H1 (cell line): ENCODE measurements at regions not wholly inside any gene's neighbourhood (a gene's known extent, or its start where the extent isn't known, plus 50 kb on each side); places are given as distances from the start of the nearest gene placed in this dataset.

Experiments
- CTCF ChIA-PET: fragments of 300-600 bp; sonication (Branson Sonifier 250); formaldehyde crosslinking; loops from one replicate; lab custom pipeline; 2021; ENCODE audit not compliant: partially characterized antibody; lab: Charles Lee
- POLR2A ChIA-PET: fragments of 300-600 bp; sonication (Branson Sonifier 250); formaldehyde crosslinking; loops from one replicate; lab custom pipeline; 2021; ENCODE audit warnings: inconsistent platforms; ENCODE audit not compliant: partially characterized antibody; lab: Charles Lee
- DNase-seq, 2 experiments: peaks; one replicate each; pipeline versions ENCODE4 v3.0.0 to v3.0.0-alpha.2; 2010 to 2022; ENCODE audit warnings: low spot score in 2 of 2, low read depth in 1 of 2, mixed read lengths in 1 of 2
- FAIRE-seq: peaks from 2 replicates; lab custom pipeline; 2011; peaks lifted over from hg19 to GRCh38; lab: Jason Lieb, UNC
- H2AFZ ChIP-seq: 2 replicates; pipeline ENCODE4 v1.8.1; 2012; ENCODE audit warnings: low read length, inconsistent platforms
- H2AK5ac ChIP-seq: 2 replicates; pipeline ENCODE4 v1.6.1; 2013; ENCODE audit warnings: low read depth, low read length
- H2BK120ac ChIP-seq: replicated peaks from 2 replicates; pipeline ENCODE3; 2013; ENCODE audit warnings: low read depth, low read length, inconsistent platforms
- H2BK12ac ChIP-seq: 2 replicates; pipeline ENCODE4 v1.6.1; 2013; ENCODE audit warnings: low read depth, low read length
- H2BK15ac ChIP-seq: 2 replicates; pipeline ENCODE4 v1.6.1; 2013; ENCODE audit warnings: low read length
- H2BK20ac ChIP-seq: 2 replicates; pipeline ENCODE4 v1.6.1; 2013; ENCODE audit warnings: low read length
- H2BK5ac ChIP-seq: 2 replicates; pipeline ENCODE4 v1.6.1; 2013; ENCODE audit warnings: low read depth, low read length
- H3K14ac ChIP-seq: 2 replicates; pipeline ENCODE4 v1.6.1; 2013; ENCODE audit warnings: inconsistent platforms; ENCODE audit not compliant: insufficient read length
- H3K18ac ChIP-seq: 2 replicates; pipeline ENCODE4 v1.6.1; 2013; ENCODE audit warnings: low read length; ENCODE audit errors: extremely low read depth
- H3K23ac ChIP-seq: 2 replicates; pipeline ENCODE4 v1.6.1; 2013; ENCODE audit warnings: inconsistent platforms; ENCODE audit not compliant: insufficient read length
- H3K23me2 ChIP-seq: 2 replicates; pipeline ENCODE4 v1.6.1; 2013; ENCODE audit warnings: low read depth, low read length
- H3K27ac ChIP-seq: 2 replicates; pipeline ENCODE4 v1.6.1; 2011; ENCODE audit warnings: low read depth, low read length, inconsistent platforms
- H3K27me3 ChIP-seq, 4 experiments: replicated peaks in 1 of 4; 1 replicate in 1 of 4; 2 replicates in 3 of 4; pipeline versions ENCODE4 v1.6.1 to v1.8.1; 2011 to 2013; ENCODE audit warnings: low read length in 3 of 4, mild to moderate bottlenecking in 3 of 4, inconsistent platforms in 2 of 4, mixed read lengths in 2 of 4, moderate library complexity in 1 of 4; ENCODE audit not compliant: control insufficient read depth in 3 of 4, insufficient read depth in 3 of 4; ENCODE audit errors: extremely low read depth in 1 of 4
- H3K36me3 ChIP-seq, 4 experiments: 2 replicates each; pipeline versions ENCODE4 v1.6.1 to v1.8.1; 2011 to 2013; ENCODE audit warnings: mild to moderate bottlenecking in 4 of 4, low read length in 3 of 4, moderate library complexity in 2 of 4, control low read depth in 1 of 4, inconsistent platforms in 1 of 4; ENCODE audit not compliant: insufficient read depth in 4 of 4, control insufficient read depth in 2 of 4
- H3K4ac ChIP-seq: replicated peaks from 2 replicates; pipeline ENCODE3; 2013; ENCODE audit warnings: low read length, low read depth, mixed read lengths, inconsistent platforms; ENCODE audit not compliant: insufficient read length
- H3K4me1 ChIP-seq, 4 experiments: replicated peaks in 1 of 4; 1 replicate in 1 of 4; 2 replicates in 3 of 4; pipeline versions ENCODE4 v1.6.1 to v1.8.1; 2011 to 2013; ENCODE audit warnings: low read length in 3 of 4, inconsistent platforms in 2 of 4, mixed read lengths in 1 of 4; ENCODE audit not compliant: insufficient read depth in 4 of 4, control insufficient read depth in 3 of 4
- H3K4me2 ChIP-seq, 2 experiments: 2 replicates each; pipeline versions ENCODE4 v1.6.1 to v1.8.1; 2011 to 2013; ENCODE audit warnings: low read depth in 2 of 2, low read length in 2 of 2, control low read depth in 1 of 2, inconsistent platforms in 1 of 2, mild to moderate bottlenecking in 1 of 2; ENCODE audit not compliant: insufficient read depth in 1 of 2
- H3K4me3 ChIP-seq, 4 experiments: fragments of 200-600, 300-600 bp in 1 of 4; sonication (generic), shearing (Covaris generic), sonication (Bioruptor Twin) in 1 of 4; 2 replicates each; pipeline versions ENCODE4 v1.5.1 to v1.8.1; 2011 to 2016; ENCODE audit warnings: low read length in 4 of 4, low read depth in 3 of 4, control low read depth in 2 of 4, inconsistent platforms in 2 of 4, mild to moderate bottlenecking in 2 of 4, mixed read lengths in 1 of 4, moderate library complexity in 1 of 4; ENCODE audit not compliant: insufficient read depth in 2 of 4; ENCODE audit errors: extremely low read depth in 1 of 4
- H3K56ac ChIP-seq: replicated peaks from 2 replicates; pipeline ENCODE3; 2013; ENCODE audit warnings: low read depth, mild to moderate bottlenecking, mixed read lengths, low read length, inconsistent platforms; ENCODE audit not compliant: insufficient read length
- H3K79me1 ChIP-seq: 2 replicates; pipeline ENCODE4 v1.6.1; 2013; ENCODE audit warnings: low read depth, low read length, control low read depth
- H3K79me2 ChIP-seq, 2 experiments: 2 replicates each; pipeline versions ENCODE4 v1.6.1 to v1.8.1; 2012 to 2013; ENCODE audit warnings: low read length in 2 of 2, mild to moderate bottlenecking in 2 of 2, inconsistent platforms in 1 of 2; ENCODE audit not compliant: insufficient read depth in 2 of 2, control insufficient read depth in 1 of 2
- H3K9ac ChIP-seq, 4 experiments: replicated peaks in 1 of 4; 1 replicate in 1 of 4; 2 replicates in 3 of 4; pipeline versions ENCODE4 v1.6.1 to v1.8.1; 2011 to 2013; ENCODE audit warnings: low read depth in 3 of 4, low read length in 3 of 4, control low read depth in 2 of 4, mild to moderate bottlenecking in 2 of 4, moderate library complexity in 2 of 4, inconsistent platforms in 1 of 4; ENCODE audit errors: extremely low read depth in 1 of 4
- H3K9me3 ChIP-seq, 2 experiments: 2 replicates each; pipeline versions ENCODE4 v1.6.1 to v1.8.1; 2012 to 2013; ENCODE audit warnings: mild to moderate bottlenecking in 2 of 2, moderate library complexity in 2 of 2, control low read depth in 1 of 2, inconsistent platforms in 1 of 2, low read depth in 1 of 2, low read length in 1 of 2, mixed read lengths in 1 of 2; ENCODE audit not compliant: insufficient read depth in 2 of 2
- H4K20me1 ChIP-seq, 2 experiments: replicated peaks in 1 of 2; 2 replicates each; pipeline versions ENCODE3 to v1.8.1; 2011 to 2013; ENCODE audit warnings: inconsistent platforms in 2 of 2, low read length in 2 of 2, mild to moderate bottlenecking in 1 of 2; ENCODE audit not compliant: insufficient read depth in 2 of 2, control insufficient read depth in 1 of 2
- H4K5ac ChIP-seq: 2 replicates; pipeline ENCODE4 v1.6.1; 2013; ENCODE audit warnings: low read length, low read depth, mixed read lengths, inconsistent platforms; ENCODE audit not compliant: insufficient read length
- H4K8ac ChIP-seq: 2 replicates; pipeline ENCODE4 v1.8.0; 2013; ENCODE audit warnings: mild to moderate bottlenecking, moderate library complexity, low read length, inconsistent platforms; ENCODE audit not compliant: insufficient read depth; ENCODE audit errors: extremely low read depth
- H4K91ac ChIP-seq: replicated peaks from 2 replicates; pipeline ENCODE3; 2013; ENCODE audit warnings: low read length, mixed read lengths, inconsistent platforms; ENCODE audit not compliant: insufficient read length
- ATF3 ChIP-seq: IDR thresholded peaks from 2 replicates; pipeline ENCODE4 v1.6.1; 2011; ENCODE audit warnings: low read depth, mild to moderate bottlenecking, low read length; ENCODE audit not compliant: insufficient read depth
- CBX8 ChIP-seq: fragments of 300-800, 300-1000 bp; sonication (generic); IDR thresholded peaks from 2 replicates; pipeline ENCODE4 v1.7.1; 2016; ENCODE audit warnings: low read depth, low read length, borderline replicate concordance
- CEBPB ChIP-seq: IDR thresholded peaks from 2 replicates; pipeline ENCODE4 v1.6.1; 2012; ENCODE audit warnings: low read depth, low read length
- KDM5A ChIP-seq: fragments of 200-600 bp; IDR thresholded peaks from 2 replicates; pipeline ENCODE4 v1.7.1; 2012; ENCODE audit warnings: mild to moderate bottlenecking, low read length, inconsistent platforms, mixed read lengths
- RAD21 ChIP-seq, 2 experiments: IDR thresholded peaks in 1 of 2; conservative IDR thresholded peaks in 1 of 2; 2 replicates each; pipeline ENCODE4 v1.6.1; 2011; ENCODE audit warnings: low read depth in 2 of 2, low read length in 2 of 2, improper control_type of control experiment in 1 of 2, inconsistent platforms in 1 of 2, mild to moderate bottlenecking in 1 of 2, moderate library complexity in 1 of 2
- SIRT6 ChIP-seq: IDR thresholded peaks from one replicate; pipeline ENCODE4 v1.7.1; 2012; ENCODE audit warnings: low read length, inconsistent platforms
- SUZ12 ChIP-seq: fragments of 200-600 bp; sonication (generic); IDR thresholded peaks from 2 replicates; pipeline ENCODE4 v1.6.1; 2012; ENCODE audit warnings: mild to moderate bottlenecking, inconsistent platforms, low read length, moderate library complexity, mixed read lengths
- WGBS, 2 experiments: shearing (Covaris generic) in 1 of 2; methylation state at CpG; one replicate each; pipeline versions ENCODE4 v1.1.6 to v1.1.7; 2013 to 2015; ENCODE audit warnings: low lambda C conversion rate in 2 of 2, mixed read lengths in 2 of 2, inconsistent platforms in 1 of 2, low coverage in 1 of 2, missing lambda C conversion rate in 1 of 2; ENCODE audit not compliant: insufficient replicate concordance in 2 of 2, insufficient coverage in 1 of 2, insufficient read length in 1 of 2; ENCODE audit errors: extremely low coverage in 1 of 2, missing lambda C conversion rate in 1 of 2; 5-methylcytosine and 5-hydroxymethylcytosine counted together

DNA sequence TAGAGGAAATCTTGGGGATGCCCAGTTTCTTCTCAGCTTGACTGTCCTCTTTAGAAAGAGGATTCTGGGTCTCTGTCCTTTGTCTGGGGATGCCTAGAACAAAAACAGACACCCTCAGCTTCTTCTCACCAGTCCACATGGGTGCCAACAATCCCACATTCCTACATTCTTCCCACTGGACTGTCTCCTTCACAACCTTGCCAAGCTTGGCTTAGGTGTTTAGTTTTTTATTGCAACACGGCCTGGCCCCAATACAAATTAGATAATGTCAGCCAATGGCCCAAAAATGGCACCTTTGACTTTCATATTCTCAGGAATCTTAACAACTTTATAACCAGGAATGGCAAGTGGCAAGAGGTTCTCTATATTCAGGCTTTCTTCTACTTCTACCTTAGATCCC is 273.0 kb downstream of the RNF152 start:
- Histone ChIP-seq H2BK120ac (no peak overlapping the region), H4K91ac (no peak overlapping the region), H3K4me1 (peaks cover 0 to 10% (median under 1%) of the 10 kb centered on the region in 4 experiments; a peak in 3 of 7 replicates), H3K4me2 (no peak overlapping the region), H3K27me3 (no peaks in the 10 kb centered on the region), H2AK5ac (no peak overlapping the region), H2BK12ac (no peak overlapping the region), H4K8ac (no peak overlapping the region), H3K23me2 (no peaks in the 10 kb centered on the region), H3K79me1 (no peaks in the 10 kb centered on the region), H3K56ac (no peak overlapping the region), H3K79me2 (no peaks in the 10 kb centered on the region), H3K18ac (no peak overlapping the region), H3K4ac (no peak overlapping the region), H3K14ac (no peak overlapping the region), H3K4me3 (no peak overlapping the region), H4K5ac (no peak overlapping the region), H2BK15ac (no peak overlapping the region), H3K27ac (no peak overlapping the region), H3K23ac (no peak overlapping the region), H2BK5ac (no peak overlapping the region), H3K9ac (no peak overlapping the region), H3K36me3 (no peaks in the 10 kb centered on the region), H2BK20ac (no peak overlapping the region), H3K9me3 (peaks cover 9 to 10% of the 10 kb centered on the region in 2 experiments; a peak in 3 of 4 replicates), H2AFZ (no peak overlapping the region), H4K20me1 (no peaks in the 10 kb centered on the region)
- POLR2A ChIA-PET = interaction anchor here (1.4 kb wide), 1 partner anchor 8 kb away, joined by 3 read pairs; no protein-coding TSS in a partner anchor
- TF ChIP-seq SIRT6 = no peak
- no peak for TF ChIP-seq RAD21 (IDR thresholded peaks at IDR 0.05 in 1 of 2, conservative IDR thresholded peaks at IDR 0.05 in 1 of 2; ENCODE audit: low read depth in 2 of 2, low read length in 2 of 2)
- TF ChIP-seq KDM5A = no peak
- no peak for TF ChIP-seq ATF3
- no peak for TF ChIP-seq CEBPB
- no peak for TF ChIP-seq SUZ12
- no peak for TF ChIP-seq CBX8
- WGBS, 2 experiments = 76% methylated on average over 1 of the region's 1 CpG; no CpG with 5 or more reads in 1 of the 2 experiments
- DNase-seq (no peak), FAIRE-seq (no peak)
- CTCF ChIA-PET = interaction anchor here (2.2 kb wide), 1 partner anchor 16 kb away, joined by 5 read pairs; no protein-coding TSS in a partner anchor
